SU-DHL-6 (cell line): ENCODE measurements at regions not wholly inside any gene's neighbourhood (a gene's known extent, or its start where the extent isn't known, plus 50 kb on each side); places are given as distances from the start of the nearest gene placed in this dataset.

ENCODE experiments used
- H2AFZ ChIP-seq: fragments of 200-600 bp; sonication (generic); 2 replicates; pipeline ENCODE4 v1.6.1; 2014; ENCODE audit warnings: low read depth, mild to moderate bottlenecking, moderate library complexity, mixed read lengths, antibody characterized with exemption, low read length; ENCODE audit not compliant: severe bottlenecking
- H3F3A ChIP-seq: fragments of 200-600 bp; shearing (Covaris generic); 2 replicates; pipeline ENCODE4 v1.6.0; 2016; ENCODE audit warnings: antibody characterized with exemption, mild to moderate bottlenecking; ENCODE audit not compliant: insufficient read depth
- H3K27ac ChIP-seq: fragments of 200-600 bp; sonication (generic); 2 replicates; pipeline ENCODE4 v1.5.1; 2016; ENCODE audit warnings: low read depth, mild to moderate bottlenecking, low read length, moderate library complexity, mixed read lengths
- H3K27me3 ChIP-seq: fragments of 200-600 bp; sonication (generic), shearing (Covaris generic); 2 replicates; pipeline ENCODE4 v1.6.0; 2014; ENCODE audit warnings: mild to moderate bottlenecking, low read length
- H3K36me3 ChIP-seq: fragments of 200-600 bp; sonication (generic); 2 replicates; pipeline ENCODE4 v1.6.1; 2014; ENCODE audit warnings: mild to moderate bottlenecking, low read length, mixed read lengths
- H3K4me2 ChIP-seq: fragments of 300-600, 200-600 bp; shearing (Covaris generic), sonication (generic); 2 replicates; pipeline ENCODE4 v1.6.0; 2014; ENCODE audit warnings: low read length, low read depth, mild to moderate bottlenecking; ENCODE audit not compliant: poor library complexity, severe bottlenecking
- H3K4me3 ChIP-seq: fragments of 200-600 bp; sonication (generic); 2 replicates; pipeline ENCODE4 v1.5.1; 2014; ENCODE audit warnings: antibody characterized with exemption, low read length, mild to moderate bottlenecking, mixed read lengths; ENCODE audit not compliant: insufficient read depth, poor library complexity, severe bottlenecking
- H3K79me2 ChIP-seq: fragments of 200-600 bp; sonication (generic); 2 replicates; pipeline ENCODE4 v1.6.1; 2014; ENCODE audit warnings: mild to moderate bottlenecking, low read length, moderate library complexity; ENCODE audit not compliant: insufficient read depth
- H3K9ac ChIP-seq: fragments of 200-600 bp; sonication (generic); 2 replicates; pipeline ENCODE4 v1.7.0; 2014; ENCODE audit warnings: mild to moderate bottlenecking, low read length
- H3K9me2 ChIP-seq: fragments of 200-600 bp; sonication (generic); replicated peaks from 2 replicates; pipeline ENCODE4 v1.6.1; 2014; ENCODE audit warnings: low read length; ENCODE audit not compliant: insufficient read depth
- H3K9me3 ChIP-seq: fragments of 200-600 bp; sonication (generic); 2 replicates; pipeline ENCODE4 v1.6.1; 2014; ENCODE audit warnings: low read length, mixed read lengths; ENCODE audit not compliant: insufficient read depth
- H4K20me1 ChIP-seq: fragments of 200-600 bp; sonication (generic); 2 replicates; pipeline ENCODE4 v1.6.1; 2014; ENCODE audit warnings: low read depth, mild to moderate bottlenecking, antibody characterized with exemption, low read length, moderate library complexity, mixed read lengths
- CTCF ChIP-seq: fragments of 200-600 bp; sonication (generic); IDR thresholded peaks from one replicate; pipeline ENCODE4 v1.5.1; 2017; ENCODE audit warnings: antibody characterized with exemption, mild to moderate bottlenecking, low read length, moderate library complexity; ENCODE audit not compliant: insufficient read depth, poor library complexity, severe bottlenecking
- EZH2phosphoT487 ChIP-seq: fragments of 200-600 bp; sonication (generic), shearing (Covaris generic); conservative IDR thresholded peaks from 2 replicates; pipeline ENCODE4 v1.6.1; 2018; ENCODE audit warnings: mild to moderate bottlenecking, antibody characterized with exemption, low read length, moderate library complexity, mixed read lengths

DNA sequence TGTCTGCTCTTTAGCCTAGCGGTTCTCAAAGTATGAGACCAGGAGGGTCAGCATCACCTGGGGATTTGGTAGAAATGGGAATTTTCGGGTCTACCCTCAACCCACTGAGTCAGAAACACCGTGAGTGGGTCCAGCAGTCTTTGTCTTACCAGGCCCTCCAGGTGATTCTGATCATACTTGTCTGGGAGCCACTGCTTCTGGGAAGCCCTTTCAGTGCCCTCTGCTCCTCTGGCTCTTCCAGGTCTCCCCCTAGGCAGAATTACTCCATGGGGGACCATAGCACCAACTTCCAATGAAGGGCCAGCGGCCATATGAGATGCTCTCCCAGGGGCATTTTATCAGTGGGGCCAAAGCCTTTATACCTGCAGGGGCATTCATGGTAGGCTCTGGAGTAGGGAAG, 81.0 kb upstream of the ETV3 start:
- no peak overlapping the region for H3K4me3 ChIP-seq
- no peaks in the 10 kb centered on the region for H3K9me3 ChIP-seq
- no peaks in the 10 kb centered on the region for H3K79me2 ChIP-seq
- no peaks in the 10 kb centered on the region for H4K20me1 ChIP-seq
- H3K27ac ChIP-seq = no peak overlapping the region
- TF ChIP-seq CTCF = no peak
- TF ChIP-seq EZH2phosphoT487 = no peak
- H3K9me2 ChIP-seq = no peaks in the 10 kb centered on the region
- no peak overlapping the region for H3K9ac ChIP-seq
- no peaks in the 10 kb centered on the region for H3F3A ChIP-seq
- no peak overlapping the region for H3K4me2 ChIP-seq
- no peak overlapping the region for H2AFZ ChIP-seq
- no peaks in the 10 kb centered on the region for H3K27me3 ChIP-seq
- no peaks in the 10 kb centered on the region for H3K36me3 ChIP-seq

DNA sequence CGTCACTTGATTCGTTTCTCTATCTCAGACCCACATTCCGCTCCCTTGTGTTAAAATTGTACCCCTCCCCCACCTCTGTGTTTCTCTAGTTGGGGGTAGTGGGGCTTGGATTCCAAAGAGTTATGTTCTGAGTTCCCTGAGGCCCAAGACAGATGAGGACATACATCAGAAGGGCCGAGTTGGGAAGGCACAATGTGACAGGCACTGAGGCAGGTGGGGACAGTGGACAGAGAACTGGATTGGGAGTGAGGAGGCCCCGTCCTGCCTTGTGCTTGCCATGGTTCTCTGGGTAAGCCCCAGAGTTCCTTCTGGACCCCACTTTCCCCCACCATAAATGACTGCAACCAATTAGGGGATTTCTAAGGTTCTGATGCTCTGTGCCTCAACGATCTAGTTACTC, 80.5 kb upstream of the ETV3 start:
- Histone ChIP-seq H4K20me1 (no peaks in the 10 kb centered on the region), H3K4me3 (no peak overlapping the region), H3K27ac (no peak overlapping the region), H3K9me3 (no peaks in the 10 kb centered on the region), H3K27me3 (no peaks in the 10 kb centered on the region), H3K9me2 (no peaks in the 10 kb centered on the region), H3K4me2 (no peak overlapping the region), H3K79me2 (no peaks in the 10 kb centered on the region), H2AFZ (no peak overlapping the region), H3K36me3 (no peaks in the 10 kb centered on the region), H3K9ac (no peak overlapping the region), H3F3A (no peaks in the 10 kb centered on the region)
- TF ChIP-seq EZH2phosphoT487 (no peak), CTCF (no peak)

DNA sequence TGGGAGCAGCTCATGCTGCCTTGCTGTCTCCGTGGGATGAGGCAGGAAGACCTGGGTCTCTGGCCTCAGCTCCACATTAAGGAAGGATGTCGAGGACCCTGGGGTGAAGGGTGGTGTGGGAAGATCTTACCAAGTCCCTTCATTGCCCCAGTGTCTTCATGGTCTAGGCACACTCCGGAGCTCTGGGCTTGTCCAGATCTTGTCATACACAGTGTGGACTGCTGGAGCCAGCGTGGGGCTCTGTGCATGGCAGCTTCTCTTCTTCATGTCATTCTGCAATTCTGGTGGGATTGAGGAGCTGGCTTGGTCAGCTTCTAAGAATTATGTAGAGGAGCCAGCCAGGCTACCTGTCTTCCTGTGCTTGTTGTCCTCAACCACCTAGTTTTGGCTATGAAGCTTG, 79.3 kb upstream of the ETV3 start:
- H3K27me3 ChIP-seq = no peaks in the 10 kb centered on the region
- H3K9ac ChIP-seq = no peak overlapping the region
- no peaks in the 10 kb centered on the region for H3K9me3 ChIP-seq
- no peak for TF ChIP-seq CTCF
- no peaks in the 10 kb centered on the region for H3K36me3 ChIP-seq
- H3K4me3 ChIP-seq = no peak overlapping the region
- no peak overlapping the region for H3K27ac ChIP-seq
- H3F3A ChIP-seq = no peaks in the 10 kb centered on the region
- H3K9me2 ChIP-seq = no peaks in the 10 kb centered on the region
- H3K79me2 ChIP-seq = no peaks in the 10 kb centered on the region
- H4K20me1 ChIP-seq = no peaks in the 10 kb centered on the region
- no peak overlapping the region for H2AFZ ChIP-seq
- H3K4me2 ChIP-seq = no peak overlapping the region

GRCh38 chr1:157213836-157214235, 75.6 kb upstream of the ETV3 start:
- Histone ChIP-seq H3K79me2 (no peaks in the 10 kb centered on the region), H3K4me2 (no peak overlapping the region), H3K9ac (no peak overlapping the region), H3K27me3 (no peaks in the 10 kb centered on the region), H3K9me3 (no peaks in the 10 kb centered on the region), H4K20me1 (no peaks in the 10 kb centered on the region), H3K9me2 (no peaks in the 10 kb centered on the region), H3K4me3 (no peak overlapping the region), H3K36me3 (no peaks in the 10 kb centered on the region), H3K27ac (no peak overlapping the region), H2AFZ (no peak overlapping the region), H3F3A (no peaks in the 10 kb centered on the region)
- TF ChIP-seq CTCF (no peak), EZH2phosphoT487 (no peak)
